Loucy (cell line): ENCODE measurements at regions not wholly inside any gene's neighbourhood (a gene's known extent, or its start where the extent isn't known, plus 50 kb on each side); places are given as distances from the start of the nearest gene placed in this dataset.

Source experiments
- H2AFZ ChIP-seq: fragments of 200-600 bp; sonication (generic); 2 replicates; pipeline ENCODE4 v1.6.0; 2016; ENCODE audit warnings: antibody characterized with exemption, mild to moderate bottlenecking, low read length, moderate library complexity
- H3F3A ChIP-seq: fragments of 200-600 bp; 2 replicates; pipeline ENCODE4 v1.6.0; 2016; ENCODE audit warnings: antibody characterized with exemption, low read depth, mild to moderate bottlenecking
- H3K27me3 ChIP-seq: fragments of 200-600 bp; sonication (generic); 2 replicates; pipeline ENCODE4 v1.6.1; 2014; ENCODE audit warnings: low read length, mild to moderate bottlenecking; ENCODE audit not compliant: insufficient read depth, poor library complexity, severe bottlenecking
- H3K36me3 ChIP-seq: fragments of 200-600 bp; sonication (generic); 2 replicates; pipeline ENCODE4 v1.6.1; 2016; ENCODE audit warnings: low read length; ENCODE audit not compliant: insufficient read depth
- H3K4me1 ChIP-seq: fragments of 200-600 bp; sonication (generic); 2 replicates; pipeline ENCODE4 v1.5.1; 2014; ENCODE audit warnings: low read length, mild to moderate bottlenecking; ENCODE audit not compliant: insufficient read depth, poor library complexity, severe bottlenecking
- H3K4me2 ChIP-seq: fragments of 200-600 bp; sonication (generic); 2 replicates; pipeline ENCODE4 v1.6.0; 2014; ENCODE audit warnings: antibody characterized with exemption, low read length, low read depth, mild to moderate bottlenecking; ENCODE audit not compliant: poor library complexity, severe bottlenecking
- H3K4me3 ChIP-seq: fragments of 200-600 bp; sonication (generic); 2 replicates; pipeline ENCODE4 v1.5.1; 2014; ENCODE audit warnings: low read length, mild to moderate bottlenecking, mixed read lengths; ENCODE audit not compliant: poor library complexity, severe bottlenecking
- H3K79me2 ChIP-seq: fragments of 200-600 bp; sonication (generic); 2 replicates; pipeline ENCODE4 v1.6.1; 2014; ENCODE audit warnings: low read length; ENCODE audit not compliant: insufficient read depth
- H3K9ac ChIP-seq: fragments of 200-600 bp; sonication (generic); 2 replicates; pipeline ENCODE4 v1.6.0; 2014; ENCODE audit warnings: mild to moderate bottlenecking, low read depth, low read length, moderate library complexity; ENCODE audit not compliant: poor library complexity, severe bottlenecking
- H3K9me2 ChIP-seq: fragments of 200-600 bp; sonication (generic); replicated peaks from 2 replicates; pipeline ENCODE4 v1.6.1; 2016; ENCODE audit warnings: low read depth, low read length, mixed read lengths
- H3K9me3 ChIP-seq: fragments of 200-600 bp; sonication (generic); 2 replicates; pipeline ENCODE4 v1.6.1; 2014; ENCODE audit warnings: mild to moderate bottlenecking, antibody characterized with exemption, low read length, low read depth; ENCODE audit not compliant: insufficient read depth
- H4K20me1 ChIP-seq: fragments of 200-600 bp; sonication (generic); 2 replicates; pipeline ENCODE4 v1.6.0; 2014; ENCODE audit warnings: antibody characterized with exemption, low read length, mild to moderate bottlenecking; ENCODE audit not compliant: insufficient read depth, poor library complexity, severe bottlenecking
- EZH2phosphoT487 ChIP-seq: fragments of 200-600 bp; IDR thresholded peaks from 2 replicates; pipeline ENCODE4 v1.6.1; 2018; ENCODE audit warnings: antibody characterized with exemption, mild to moderate bottlenecking, moderate library complexity, borderline replicate concordance
- TF ChIP-seq, protein P1 (sequence below): fragments of 200-600 bp; sonication (generic); conservative IDR thresholded peaks from 2 replicates; pipeline ENCODE4 v1.5.1; 2014; ENCODE audit warnings: mild to moderate bottlenecking, antibody characterized with exemption, low read length

DNA sequence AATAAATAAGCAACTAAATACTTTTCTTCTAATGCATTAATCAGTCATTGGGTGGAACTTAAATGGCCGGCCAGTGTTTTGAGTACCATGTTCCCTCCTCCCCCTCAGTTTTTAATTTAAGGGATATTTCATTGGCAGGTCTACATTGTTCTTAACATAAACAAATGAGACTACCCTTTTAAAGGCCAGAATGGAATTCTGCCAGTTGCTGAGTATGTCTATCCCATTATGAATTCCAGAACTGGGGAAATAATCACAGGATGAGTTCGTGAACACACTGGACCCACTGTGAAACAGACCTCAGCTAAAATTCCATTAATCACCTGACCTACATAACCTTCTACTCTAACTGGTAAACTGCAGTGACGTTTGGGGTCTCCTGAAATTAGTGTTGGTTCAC, 305.5 kb upstream of the PKN2 start:
- no peak overlapping the region for H2AFZ ChIP-seq
- H3K4me2 ChIP-seq = no peak overlapping the region
- H3F3A ChIP-seq = no peaks in the 10 kb centered on the region
- no peaks in the 10 kb centered on the region for H4K20me1 ChIP-seq
- H3K27me3 ChIP-seq = no peaks in the 10 kb centered on the region
- H3K4me1 ChIP-seq = no peaks in the 10 kb centered on the region
- H3K9ac ChIP-seq = no peak overlapping the region
- H3K9me3 ChIP-seq = no peaks in the 10 kb centered on the region
- no peak overlapping the region for H3K4me3 ChIP-seq
- H3K9me2 ChIP-seq = no peaks in the 10 kb centered on the region; the same call in 1 of the 2 replicates
- no peaks in the 10 kb centered on the region for H3K79me2 ChIP-seq
- no peaks in the 10 kb centered on the region for H3K36me3 ChIP-seq
- TF ChIP-seq EZH2phosphoT487 = no peak
- TF ChIP-seq, protein P1, sequence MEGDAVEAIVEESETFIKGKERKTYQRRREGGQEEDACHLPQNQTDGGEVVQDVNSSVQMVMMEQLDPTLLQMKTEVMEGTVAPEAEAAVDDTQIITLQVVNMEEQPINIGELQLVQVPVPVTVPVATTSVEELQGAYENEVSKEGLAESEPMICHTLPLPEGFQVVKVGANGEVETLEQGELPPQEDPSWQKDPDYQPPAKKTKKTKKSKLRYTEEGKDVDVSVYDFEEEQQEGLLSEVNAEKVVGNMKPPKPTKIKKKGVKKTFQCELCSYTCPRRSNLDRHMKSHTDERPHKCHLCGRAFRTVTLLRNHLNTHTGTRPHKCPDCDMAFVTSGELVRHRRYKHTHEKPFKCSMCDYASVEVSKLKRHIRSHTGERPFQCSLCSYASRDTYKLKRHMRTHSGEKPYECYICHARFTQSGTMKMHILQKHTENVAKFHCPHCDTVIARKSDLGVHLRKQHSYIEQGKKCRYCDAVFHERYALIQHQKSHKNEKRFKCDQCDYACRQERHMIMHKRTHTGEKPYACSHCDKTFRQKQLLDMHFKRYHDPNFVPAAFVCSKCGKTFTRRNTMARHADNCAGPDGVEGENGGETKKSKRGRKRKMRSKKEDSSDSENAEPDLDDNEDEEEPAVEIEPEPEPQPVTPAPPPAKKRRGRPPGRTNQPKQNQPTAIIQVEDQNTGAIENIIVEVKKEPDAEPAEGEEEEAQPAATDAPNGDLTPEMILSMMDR = no peak

DNA sequence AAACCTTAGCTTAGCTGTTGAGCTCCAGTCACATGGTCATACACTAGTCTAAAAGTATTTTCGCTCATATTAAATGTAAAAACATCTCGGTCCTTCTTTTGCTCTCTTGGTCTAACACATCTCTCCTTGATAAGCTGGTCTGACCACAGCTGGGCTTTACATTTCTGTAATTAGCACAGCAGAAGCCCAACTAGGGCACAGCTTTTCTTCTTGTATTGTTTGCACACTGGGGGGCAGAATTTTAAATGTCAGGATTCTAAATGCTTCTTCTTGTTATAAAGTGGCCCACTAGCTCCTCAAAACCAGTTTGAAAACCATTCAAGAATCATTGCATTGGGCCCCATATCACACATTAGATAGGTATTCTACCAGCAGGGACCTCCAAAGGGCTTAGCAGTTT, 289.1 kb upstream of the PKN2 start:
- Histone ChIP-seq H3K4me2 (no peak overlapping the region), H3K9me2 (no peaks in the 10 kb centered on the region), H3K4me1 (no peaks in the 10 kb centered on the region), H2AFZ (no peak overlapping the region), H3K9me3 (no peaks in the 10 kb centered on the region), H3K4me3 (no peak overlapping the region), H3K9ac (no peak overlapping the region), H3K36me3 (no peaks in the 10 kb centered on the region), H3F3A (no peaks in the 10 kb centered on the region), H3K27me3 (no peaks in the 10 kb centered on the region), H4K20me1 (no peaks in the 10 kb centered on the region), H3K79me2 (no peaks in the 10 kb centered on the region)
- TF ChIP-seq, protein P1 = no peak
- no peak for TF ChIP-seq EZH2phosphoT487

DNA sequence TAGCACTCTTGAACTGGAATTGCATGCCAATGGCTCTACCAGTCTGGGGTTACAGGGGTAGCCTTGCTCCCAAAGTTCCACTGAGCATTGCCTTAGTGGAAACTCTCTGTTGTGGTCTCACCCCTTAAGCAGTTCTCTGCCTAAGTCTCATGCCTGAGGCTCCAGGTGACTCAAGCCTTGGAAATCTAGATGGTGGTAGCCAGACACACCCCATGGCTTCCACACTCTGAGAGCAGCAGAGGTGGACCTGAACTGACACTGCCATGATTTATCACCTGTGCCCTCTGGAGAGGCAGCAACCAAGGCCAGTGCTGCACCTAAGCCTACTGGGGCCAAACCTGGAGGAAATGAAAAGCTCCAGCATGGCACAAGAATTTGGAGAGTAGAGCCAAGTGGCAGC, 285.7 kb upstream of the PKN2 start:
- H3K9me3 ChIP-seq = no peaks in the 10 kb centered on the region
- H3K79me2 ChIP-seq = no peaks in the 10 kb centered on the region
- H3K9me2 ChIP-seq = no peaks in the 10 kb centered on the region
- H3K4me3 ChIP-seq = no peak overlapping the region
- H2AFZ ChIP-seq = no peak overlapping the region
- H3K4me1 ChIP-seq = no peaks in the 10 kb centered on the region
- H4K20me1 ChIP-seq = no peaks in the 10 kb centered on the region
- no peaks in the 10 kb centered on the region for H3F3A ChIP-seq
- H3K27me3 ChIP-seq = no peaks in the 10 kb centered on the region
- no peak for TF ChIP-seq EZH2phosphoT487
- TF ChIP-seq, protein P1 = no peak
- H3K4me2 ChIP-seq = no peak overlapping the region
- H3K9ac ChIP-seq = no peak overlapping the region
- no peaks in the 10 kb centered on the region for H3K36me3 ChIP-seq
